HCT116 (cell line): ENCODE measurements at regions not wholly inside any gene's neighbourhood (a gene's known extent, or its start where the extent isn't known, plus 50 kb on each side); places are given as distances from the start of the nearest gene placed in this dataset.

Experiments
- ATAC-seq: fragments of 200-7000 bp; cut with Tn5 transposase; 2 replicates; pipeline ENCODE4 v1.9.1; 2020; ENCODE audit warnings: mild to moderate bottlenecking, moderate library complexity
- BruUV-seq: library from RNA; stranded (reverse); fragments of 400-500 nt; replicated peaks from 2 replicates; lab custom pipeline; 2021; lab: Mats Ljungman, UMichigan
- CTCF ChIA-PET: fragments of 300-600 bp; sonication (Branson Sonifier 250); formaldehyde crosslinking; loops from one replicate; lab custom pipeline; 2021; ENCODE audit warnings: antibody characterized with exemption; lab: Charles Lee
- POLR2A ChIA-PET: fragments of 300-600, 350-600 bp; sonication (Branson Sonifier 250); formaldehyde crosslinking; loops from one replicate; lab custom pipeline; 2021; ENCODE audit warnings: antibody characterized with exemption; lab: Charles Lee
- RAD21 ChIA-PET, 2 experiments: fragments of 300-600 bp; sonication (Branson Sonifier 250); formaldehyde crosslinking; loops; one replicate each; lab custom pipeline; 2023; ENCODE audit warnings: low total read pairs in 2 of 2; ENCODE audit not compliant: uncharacterized antibody in 2 of 2, unreplicated experiment in 2 of 2, low non-redundant PET in 1 of 2; lab: Charles Lee
- DNase-seq: peaks from one replicate; pipeline ENCODE4 v3.0.0-alpha.2; 2010; ENCODE audit warnings: low read depth, low spot score
- H2AFZ ChIP-seq: fragments of 200-600 bp; shearing (Covaris generic), sonication (generic); 2 replicates; pipeline ENCODE4 v1.6.1; 2017; ENCODE audit warnings: low read depth, mixed run types, mixed read lengths, antibody characterized with exemption, low read length; ENCODE audit not compliant: poor library complexity, severe bottlenecking
- H3K27ac ChIP-seq: 2 replicates; pipeline ENCODE4 v1.5.1; 2012; ENCODE audit warnings: low read depth, low read length
- H3K27me3 ChIP-seq: fragments of 200-600 bp; sonication (generic); 2 replicates; pipeline ENCODE4 v1.6.1; 2016; ENCODE audit warnings: mixed run types, low read length, mixed read lengths; ENCODE audit not compliant: insufficient read depth
- H3K36me3 ChIP-seq, 2 experiments: fragments of 200-500 bp in 1 of 2; fragments of 200-600 bp in 1 of 2; sonication (Bioruptor generic) in 1 of 2; sonication (generic) in 1 of 2; 2 replicates each; pipeline versions ENCODE4 v1.5.1 to v1.6.1; 2014 to 2016; ENCODE audit warnings: low read length in 2 of 2, inconsistent platforms in 1 of 2, mixed read lengths in 1 of 2, mixed run types in 1 of 2; ENCODE audit not compliant: insufficient read depth in 2 of 2, control insufficient read depth in 1 of 2
- H3K4me1 ChIP-seq, 2 experiments: fragments of 200-600 bp in 1 of 2; sonication (generic) in 1 of 2; 2 replicates each; pipeline versions ENCODE4 v1.5.1 to v1.6.1; 2012 to 2017; ENCODE audit warnings: low read length in 2 of 2, inconsistent platforms in 1 of 2, mild to moderate bottlenecking in 1 of 2, mixed read lengths in 1 of 2, mixed run types in 1 of 2, moderate library complexity in 1 of 2; ENCODE audit not compliant: insufficient read depth in 2 of 2, control insufficient read depth in 1 of 2
- H3K4me2 ChIP-seq: fragments of 200-600 bp; sonication (generic); 2 replicates; pipeline ENCODE4 v1.6.1; 2017; ENCODE audit warnings: mixed run types, low read length, mixed read lengths
- H3K4me3 ChIP-seq, 2 experiments: fragments of 200-600 bp in 1 of 2; sonication (generic) in 1 of 2; replicated peaks in 1 of 2; 2 replicates each; pipeline ENCODE4 v1.5.1; 2011 to 2016; ENCODE audit warnings: low read length in 2 of 2, control low read depth in 1 of 2, low read depth in 1 of 2, mild to moderate bottlenecking in 1 of 2, mixed read lengths in 1 of 2, mixed run types in 1 of 2
- H3K79me2 ChIP-seq: fragments of 200-600 bp; sonication (generic); 2 replicates; pipeline ENCODE4 v1.6.1; 2017; ENCODE audit warnings: mild to moderate bottlenecking, mixed run types, low read length, moderate library complexity, mixed read lengths; ENCODE audit not compliant: insufficient read depth
- H3K9ac ChIP-seq: fragments of 200-600 bp; sonication (generic); 2 replicates; pipeline ENCODE4 v1.6.1; 2016; ENCODE audit warnings: low read length, mixed read lengths
- H3K9me2 ChIP-seq: fragments of 200-600 bp; sonication (generic), shearing (Covaris generic); 2 replicates; pipeline ENCODE4 v1.6.1; 2017; ENCODE audit warnings: mixed run types, mild to moderate bottlenecking, moderate library complexity; ENCODE audit not compliant: insufficient read depth
- H3K9me3 ChIP-seq, 2 experiments: fragments of 200-500 bp in 1 of 2; fragments of 200-600 bp in 1 of 2; sonication (Bioruptor generic) in 1 of 2; sonication (generic) in 1 of 2; 2 replicates each; pipeline ENCODE4 v1.6.1; 2014 to 2017; ENCODE audit warnings: low read length in 2 of 2, mixed read lengths in 2 of 2, inconsistent platforms in 1 of 2, low read depth in 1 of 2, mild to moderate bottlenecking in 1 of 2, mixed run types in 1 of 2, moderate library complexity in 1 of 2; ENCODE audit not compliant: control insufficient read depth in 1 of 2, insufficient read depth in 1 of 2
- H4K20me1 ChIP-seq: fragments of 200-600 bp; sonication (generic), shearing (Covaris generic); 2 replicates; pipeline ENCODE4 v1.6.1; 2017; ENCODE audit warnings: mixed run types, mild to moderate bottlenecking, moderate library complexity; ENCODE audit not compliant: insufficient read depth
- ATF3 ChIP-seq: IDR thresholded peaks from 2 replicates; pipeline ENCODE4 v1.6.1; 2012
- CBX3 ChIP-seq: IDR thresholded peaks from 2 replicates; pipeline ENCODE4 v1.6.1; 2012; ENCODE audit warnings: low read depth
- CEBPB ChIP-seq: IDR thresholded peaks from 2 replicates; pipeline ENCODE4 v1.6.1; 2012; ENCODE audit warnings: low read depth
- CTCF ChIP-seq, 3 experiments: fragments of 200-600 bp in 1 of 3; sonication (generic) in 1 of 3; IDR thresholded peaks in 2 of 3; conservative IDR thresholded peaks in 1 of 3; 2 replicates each; pipeline ENCODE4 v1.5.1; 2012 to 2017; ENCODE audit warnings: low read depth in 2 of 3, low read length in 2 of 3, antibody characterized with exemption in 1 of 3, borderline replicate concordance in 1 of 3, control low read depth in 1 of 3, mild to moderate bottlenecking in 1 of 3, mixed read lengths in 1 of 3, mixed run types in 1 of 3, moderate library complexity in 1 of 3; ENCODE audit not compliant: insufficient read depth in 1 of 3
- ELF1 ChIP-seq: IDR thresholded peaks from 2 replicates; pipeline ENCODE4 v1.6.1; 2012; ENCODE audit warnings: low read depth, borderline replicate concordance
- EZH2 ChIP-seq: fragments of 200-600 bp; sonication (generic); IDR thresholded peaks from 2 replicates; pipeline ENCODE4 v1.6.1; 2017; ENCODE audit warnings: antibody characterized with exemption, mixed run types
- FOSL1 ChIP-seq: IDR thresholded peaks from 2 replicates; pipeline ENCODE4 v1.6.1; 2012; ENCODE audit warnings: low read depth
- JUND ChIP-seq: IDR thresholded peaks from 2 replicates; pipeline ENCODE4 v1.6.1; 2012
- MAX ChIP-seq: IDR thresholded peaks from 2 replicates; pipeline ENCODE4 v1.6.1; 2012
- POLR2A ChIP-seq: IDR thresholded peaks from 2 replicates; pipeline ENCODE4 v1.7.0; 2011; ENCODE audit warnings: borderline replicate concordance; ENCODE audit not compliant: insufficient read depth, insufficient read length; ENCODE audit errors: extremely low read depth
- POLR2AphosphoS5 ChIP-seq: IDR thresholded peaks from 2 replicates; pipeline ENCODE4 v1.6.1; 2011; ENCODE audit warnings: mild to moderate bottlenecking, low read depth, low read length, moderate library complexity
- RAD21 ChIP-seq: IDR thresholded peaks from 2 replicates; pipeline ENCODE4 v1.6.1; 2012; ENCODE audit warnings: low read depth, mild to moderate bottlenecking
- SRF ChIP-seq: IDR thresholded peaks from 2 replicates; pipeline ENCODE4 v1.6.1; 2012; ENCODE audit warnings: low read depth
- TCF7L2 ChIP-seq: IDR thresholded peaks from 2 replicates; pipeline ENCODE4 v1.7.0; 2011; ENCODE audit warnings: borderline replicate concordance, inconsistent platforms; ENCODE audit not compliant: insufficient read depth, insufficient read length; ENCODE audit errors: extremely low read depth
- YY1 ChIP-seq: IDR thresholded peaks from 2 replicates; pipeline ENCODE4 v1.6.1; 2011; ENCODE audit warnings: low read length, low read depth, moderate library complexity, mild to moderate bottlenecking; ENCODE audit not compliant: insufficient replicate concordance; ENCODE audit errors: extremely low read depth
- ZFX ChIP-seq: fragments of 450-650 bp; IDR thresholded peaks from 2 replicates; pipeline ENCODE4 v1.6.1; 2017
- ZNF274 ChIP-seq: fragments of 200-500 bp; sonication (Bioruptor generic); IDR thresholded peaks from 2 replicates; pipeline ENCODE4 v1.6.1; 2014; ENCODE audit warnings: mild to moderate bottlenecking, low read depth, low read length, inconsistent platforms
- intact Hi-C: fragments of 100-400 bp; cut with micrococcal nuclease; formaldehyde crosslinking; loops from 2 replicates; pipeline ENCODE4 v1.10.0; 2022
- TF ChIP-seq, protein P1 (sequence below): IDR thresholded peaks from 2 replicates; pipeline ENCODE4 v1.6.1; 2012; ENCODE audit warnings: low read depth

DNA sequence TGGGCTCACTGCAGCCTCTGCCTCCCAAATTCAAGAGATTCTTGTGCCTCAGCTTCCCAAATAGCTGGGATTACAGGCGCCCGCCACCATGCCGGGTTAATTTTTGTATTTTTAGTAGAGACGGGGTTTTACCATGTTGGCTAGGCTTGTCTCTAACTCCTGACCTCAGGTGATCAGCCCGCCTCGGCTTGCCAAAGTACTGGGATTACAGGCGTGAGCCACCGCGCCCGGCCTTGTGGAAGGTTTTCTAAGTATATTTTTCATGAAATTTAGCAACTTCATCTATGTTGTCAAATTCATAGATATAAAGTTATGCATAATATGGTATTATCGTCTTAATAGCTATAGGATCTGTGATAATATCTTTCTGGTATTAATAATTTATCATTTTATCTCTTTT is 275.6 kb upstream of the GRM7 start:
- H4K20me1 ChIP-seq: no peaks in the 10 kb centered on the region
- H3K4me3 ChIP-seq: no peak overlapping the region
- H3K9me2 ChIP-seq: no peaks in the 10 kb centered on the region
- no peaks in the 10 kb centered on the region for H3K4me1 ChIP-seq
- ChIA-PET CTCF (no interaction called here), RAD21 (no interaction called here), POLR2A (no interaction called here)
- H2AFZ ChIP-seq: no peak overlapping the region
- H3K4me2 ChIP-seq: no peak overlapping the region
- H3K27me3 ChIP-seq: no peaks in the 10 kb centered on the region
- DNase-seq (no peak), ATAC-seq (no peak)
- intact Hi-C loops: no loop called here
- no peaks in the 10 kb centered on the region; a peak in 1 of 4 replicates for H3K9me3 ChIP-seq
- no peak overlapping the region for H3K27ac ChIP-seq
- no peaks in the 10 kb centered on the region for H3K79me2 ChIP-seq
- no peak overlapping the region for H3K9ac ChIP-seq
- no TSS peak for BruUV-seq
- no peaks in the 10 kb centered on the region for H3K36me3 ChIP-seq
- TF ChIP-seq CBX3: no peak
- no peak for TF ChIP-seq CEBPB
- no peak for TF ChIP-seq EZH2
- no peak for TF ChIP-seq ZFX
- TF ChIP-seq POLR2AphosphoS5: no peak
- TF ChIP-seq CTCF (IDR thresholded peaks at IDR 0.05 in 2 of 3, conservative IDR thresholded peaks at IDR 0.05 in 1 of 3; ENCODE audit: borderline replicate concordance in 1 of 3, insufficient read depth in 1 of 3, low read depth in 2 of 3, low read length in 2 of 3): no peak
- TF ChIP-seq ELF1: no peak
- no peak for TF ChIP-seq SRF
- no peak for TF ChIP-seq POLR2A
- TF ChIP-seq, protein P1, sequence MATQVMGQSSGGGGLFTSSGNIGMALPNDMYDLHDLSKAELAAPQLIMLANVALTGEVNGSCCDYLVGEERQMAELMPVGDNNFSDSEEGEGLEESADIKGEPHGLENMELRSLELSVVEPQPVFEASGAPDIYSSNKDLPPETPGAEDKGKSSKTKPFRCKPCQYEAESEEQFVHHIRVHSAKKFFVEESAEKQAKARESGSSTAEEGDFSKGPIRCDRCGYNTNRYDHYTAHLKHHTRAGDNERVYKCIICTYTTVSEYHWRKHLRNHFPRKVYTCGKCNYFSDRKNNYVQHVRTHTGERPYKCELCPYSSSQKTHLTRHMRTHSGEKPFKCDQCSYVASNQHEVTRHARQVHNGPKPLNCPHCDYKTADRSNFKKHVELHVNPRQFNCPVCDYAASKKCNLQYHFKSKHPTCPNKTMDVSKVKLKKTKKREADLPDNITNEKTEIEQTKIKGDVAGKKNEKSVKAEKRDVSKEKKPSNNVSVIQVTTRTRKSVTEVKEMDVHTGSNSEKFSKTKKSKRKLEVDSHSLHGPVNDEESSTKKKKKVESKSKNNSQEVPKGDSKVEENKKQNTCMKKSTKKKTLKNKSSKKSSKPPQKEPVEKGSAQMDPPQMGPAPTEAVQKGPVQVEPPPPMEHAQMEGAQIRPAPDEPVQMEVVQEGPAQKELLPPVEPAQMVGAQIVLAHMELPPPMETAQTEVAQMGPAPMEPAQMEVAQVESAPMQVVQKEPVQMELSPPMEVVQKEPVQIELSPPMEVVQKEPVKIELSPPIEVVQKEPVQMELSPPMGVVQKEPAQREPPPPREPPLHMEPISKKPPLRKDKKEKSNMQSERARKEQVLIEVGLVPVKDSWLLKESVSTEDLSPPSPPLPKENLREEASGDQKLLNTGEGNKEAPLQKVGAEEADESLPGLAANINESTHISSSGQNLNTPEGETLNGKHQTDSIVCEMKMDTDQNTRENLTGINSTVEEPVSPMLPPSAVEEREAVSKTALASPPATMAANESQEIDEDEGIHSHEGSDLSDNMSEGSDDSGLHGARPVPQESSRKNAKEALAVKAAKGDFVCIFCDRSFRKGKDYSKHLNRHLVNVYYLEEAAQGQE: no peak
- TF ChIP-seq ZNF274: no peak
- no peak for TF ChIP-seq MAX
- no peak for TF ChIP-seq FOSL1
- no peak for TF ChIP-seq ATF3
- no peak for TF ChIP-seq TCF7L2
- TF ChIP-seq YY1: no peak
- no peak for TF ChIP-seq RAD21
- TF ChIP-seq JUND: no peak
